ENCODE measurements at regions not wholly inside any gene's neighbourhood (a gene's known extent, or its start where the extent isn't known, plus 50 kb on each side); places are given as distances from the start of the nearest gene placed in this dataset.

GRCh38 chr14:59086241-59086882 lies 102.1 kb upstream of the DAAM1 start:
- no peak overlapping the region for H3K4me3 ChIP-seq (ENCODE audit: low read depth, low read length)
- DNase-seq: no peak
- no peaks in the 10 kb centered on the region for H3K4me1 ChIP-seq
- H3K36me3 ChIP-seq: no peaks in the 10 kb centered on the region
- peaks cover under 1% of the 10 kb centered on the region for H3K27me3 ChIP-seq
- H3K9me3 ChIP-seq: no peaks in the 10 kb centered on the region
- no peak for TF ChIP-seq CTCF (IDR thresholded peaks at IDR 0.05; ENCODE audit: low read depth, low read length)

GRCh38 chr14:59087240-59087639 lies 101.2 kb upstream of the DAAM1 start:
- no peak for DNase-seq
- TF ChIP-seq CTCF (IDR thresholded peaks at IDR 0.05; ENCODE audit: low read depth, low read length): no peak

GRCh38 chr14:59087711-59088110 lies 100.8 kb upstream of the DAAM1 start:
- Histone ChIP-seq H3K4me3 (ENCODE audit: low read depth, low read length) (no peak overlapping the region), H3K9me3 (no peaks in the 10 kb centered on the region), H3K4me1 (no peaks in the 10 kb centered on the region), H3K36me3 (no peaks in the 10 kb centered on the region), H3K27me3 (peaks cover 14% of the 10 kb centered on the region)
- DNase-seq: no peak
- no peak for TF ChIP-seq CTCF (IDR thresholded peaks at IDR 0.05; ENCODE audit: low read depth, low read length)

More at GRCh38 chr14:59087240-59087639, 101.2 kb upstream of the DAAM1 start:
- H3K4me1 ChIP-seq: no peaks in the 10 kb centered on the region
- H3K4me3 ChIP-seq (ENCODE audit: low read depth, low read length): no peak overlapping the region
- no peaks in the 10 kb centered on the region for H3K36me3 ChIP-seq
- peaks cover 9% of the 10 kb centered on the region for H3K27me3 ChIP-seq
- H3K9me3 ChIP-seq: no peaks in the 10 kb centered on the region

- Histone ChIP-seq H3K27me3 (peaks cover 19% of the 10 kb centered on the region), H3K4me3 (ENCODE audit: low read depth, low read length) (no peak overlapping the region), H3K9me3 (no peaks in the 10 kb centered on the region), H3K4me1 (no peaks in the 10 kb centered on the region), H3K36me3 (no peaks in the 10 kb centered on the region)
- TF ChIP-seq CTCF (IDR thresholded peaks at IDR 0.05; ENCODE audit: low read depth, low read length): no peak
- no peak for DNase-seq
Observed at GRCh38 chr14:59090572-59090971, 97.9 kb upstream of the DAAM1 start.

GRCh38 chr14:59091404-59091803 lies 97.1 kb upstream of the DAAM1 start:
- Histone ChIP-seq H3K27me3 (peaks cover 22% of the 10 kb centered on the region), H3K4me3 (ENCODE audit: low read depth, low read length) (no peak overlapping the region), H3K36me3 (no peaks in the 10 kb centered on the region), H3K4me1 (no peaks in the 10 kb centered on the region), H3K9me3 (no peaks in the 10 kb centered on the region)
- TF ChIP-seq CTCF (IDR thresholded peaks at IDR 0.05; ENCODE audit: low read depth, low read length): no peak
- no peak for DNase-seq

GRCh38 chr14:59091976-59092375 lies 96.5 kb upstream of the DAAM1 start:
- H3K27me3 ChIP-seq: peaks cover 22% of the 10 kb centered on the region
- no peak overlapping the region for H3K4me3 ChIP-seq (ENCODE audit: low read depth, low read length)
- no peak for DNase-seq
- H3K36me3 ChIP-seq: no peaks in the 10 kb centered on the region
- H3K9me3 ChIP-seq: no peaks in the 10 kb centered on the region
- no peaks in the 10 kb centered on the region for H3K4me1 ChIP-seq
- no peak for TF ChIP-seq CTCF (IDR thresholded peaks at IDR 0.05; ENCODE audit: low read depth, low read length)
